HG02884 (cell line): ENCODE measurements at regions not wholly inside any gene's neighbourhood (a gene's known extent, or its start where the extent isn't known, plus 50 kb on each side); places are given as distances from the start of the nearest gene placed in this dataset.

ENCODE experiments used
- ATAC-seq: cut with Tn5 transposase; IDR thresholded peaks from one replicate; pipeline ENCODE4 v1.9.1; 2021; ENCODE audit warnings: mild to moderate bottlenecking, moderate library complexity; ENCODE audit not compliant: unreplicated experiment

DNA sequence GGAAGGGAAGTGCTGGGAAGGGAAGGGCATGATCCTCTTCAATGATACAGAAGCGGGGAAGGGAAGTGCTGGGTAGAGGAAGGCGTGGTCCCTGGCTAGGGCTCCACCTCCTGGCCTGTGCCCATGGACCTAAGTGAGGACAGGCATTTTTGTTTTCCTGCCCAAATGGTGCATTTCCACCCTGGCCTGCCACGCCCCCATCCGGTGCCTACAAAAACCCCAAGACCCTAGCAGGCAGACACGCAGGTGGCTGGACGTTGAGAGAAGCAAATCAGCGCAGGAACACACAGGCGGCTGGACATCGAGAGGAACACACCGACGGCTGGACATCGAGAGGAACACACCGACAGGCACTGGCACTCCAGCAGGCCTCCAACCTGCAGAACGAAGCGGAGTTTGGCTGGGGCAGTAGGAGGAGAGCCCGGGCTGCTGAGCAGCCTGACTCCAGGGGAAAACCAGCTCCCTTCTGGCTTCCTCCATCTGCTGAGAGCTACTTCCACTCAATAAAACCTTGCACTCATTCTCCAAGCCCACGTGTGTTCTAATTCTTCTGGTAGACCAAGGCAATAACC, 628.3 kb downstream of the BUD13 start:
- ATAC-seq: no peak

DNA sequence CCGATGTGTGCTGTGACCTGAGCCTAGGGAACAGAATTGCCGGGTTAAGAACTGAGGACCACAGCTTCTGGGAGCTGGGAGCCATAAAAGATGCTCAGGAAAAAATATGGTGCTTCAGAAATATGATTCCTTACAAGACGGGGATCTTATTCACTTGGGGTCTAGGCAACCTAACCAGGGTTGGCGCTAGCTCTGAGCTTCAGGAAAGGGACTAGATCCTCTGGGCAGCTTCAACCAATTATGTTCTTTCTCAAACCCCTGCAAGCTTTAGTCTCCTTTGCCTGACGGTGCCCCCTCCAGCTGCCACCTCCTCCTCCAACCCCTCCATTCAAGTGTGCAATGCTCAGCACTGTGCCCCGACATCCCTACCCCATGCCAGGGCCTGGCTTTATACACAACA, 634.1 kb upstream of the CADM1 start:
- no peak for ATAC-seq

DNA sequence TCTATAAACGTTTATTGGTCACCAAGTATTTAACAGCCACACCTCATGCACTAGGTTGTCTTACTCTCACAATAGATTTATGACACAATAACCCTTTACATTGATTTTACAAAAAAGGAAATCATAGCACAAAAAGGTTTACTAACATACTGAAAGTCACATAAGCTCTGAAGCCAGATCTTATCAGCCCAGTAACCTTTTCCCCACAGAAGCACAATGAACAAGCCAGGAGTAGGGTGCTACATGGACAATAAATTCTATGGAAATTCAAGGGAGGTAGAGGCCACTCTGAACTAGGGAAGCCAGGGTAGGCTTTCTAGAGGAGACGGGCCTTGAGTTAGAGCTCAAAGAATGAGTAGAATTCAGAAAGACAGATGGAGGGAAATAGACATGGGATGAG, 633.5 kb upstream of the CADM1 start:
- ATAC-seq: no peak

DNA sequence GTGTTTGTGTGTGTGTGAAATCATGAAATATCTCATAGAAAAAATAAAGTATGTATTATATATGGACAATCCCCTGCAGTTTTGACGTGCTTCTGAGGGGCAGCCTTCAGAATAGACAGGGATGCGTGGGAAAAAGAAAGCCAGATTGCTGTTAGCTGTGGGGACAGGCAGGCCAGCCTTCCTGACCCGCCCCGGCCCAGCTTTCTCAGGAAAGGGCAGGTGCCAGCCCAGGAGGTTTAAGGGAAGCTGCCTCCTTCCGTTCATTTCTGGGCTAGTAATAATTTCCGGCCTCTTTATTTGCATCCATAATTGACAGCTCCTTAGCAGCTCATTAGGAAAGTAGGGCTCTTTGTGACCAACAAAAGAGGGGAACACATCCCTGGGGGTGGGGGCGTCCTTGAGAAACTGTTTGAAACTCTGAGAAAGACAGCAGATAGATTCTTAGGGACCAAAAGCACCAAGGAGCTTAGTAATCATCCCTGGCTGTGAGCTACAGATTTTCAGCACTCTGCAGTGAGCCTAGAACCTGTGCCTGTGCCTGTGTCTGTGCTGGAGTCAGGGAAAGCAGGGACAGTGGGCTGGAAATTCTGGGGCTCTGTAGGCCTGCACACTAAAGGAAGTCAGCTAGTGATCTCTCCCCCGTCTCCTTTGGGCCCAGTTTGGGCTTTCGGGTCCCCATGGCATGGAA, 632.9 kb upstream of the CADM1 start:
- ATAC-seq: no peak

DNA sequence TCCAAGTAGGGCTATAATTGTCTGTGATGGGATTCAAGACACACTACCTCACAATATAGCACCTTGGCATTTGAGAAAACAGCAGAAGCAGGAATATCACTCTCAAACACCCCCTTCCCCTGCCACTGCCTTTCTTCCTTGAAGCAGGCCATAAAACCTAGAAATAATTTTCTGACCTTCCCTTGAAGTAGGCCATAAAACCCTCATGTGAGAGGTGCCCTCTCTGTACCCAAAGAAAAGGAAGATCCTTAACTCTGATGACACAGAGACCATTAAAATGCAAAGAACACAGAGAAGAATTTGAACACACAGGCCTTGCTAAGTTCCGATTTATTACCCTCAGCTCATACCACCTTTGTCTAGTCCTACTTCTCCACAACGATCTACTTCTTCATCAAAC, 631.7 kb upstream of the CADM1 start:
- no peak for ATAC-seq

DNA sequence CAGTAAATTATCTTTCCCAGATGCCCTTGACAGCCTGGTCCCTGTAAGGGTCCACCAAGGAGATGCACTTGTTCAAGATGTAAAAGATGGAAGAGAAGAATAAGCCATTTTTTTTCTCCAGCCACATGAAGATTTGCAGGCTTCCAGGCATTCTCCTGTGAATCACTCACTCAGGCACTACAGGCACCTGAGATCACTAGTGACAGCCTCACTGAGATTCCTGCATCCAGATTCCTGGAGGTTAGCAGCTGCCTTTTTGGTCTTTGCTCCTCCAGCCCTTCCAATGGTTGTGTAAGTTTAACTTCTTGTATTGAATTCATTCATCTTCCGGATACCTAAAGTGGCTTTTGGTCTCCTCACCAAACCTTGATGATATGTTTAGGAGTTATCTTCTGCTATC, 630.2 kb upstream of the CADM1 start:
- ATAC-seq: no peak

DNA sequence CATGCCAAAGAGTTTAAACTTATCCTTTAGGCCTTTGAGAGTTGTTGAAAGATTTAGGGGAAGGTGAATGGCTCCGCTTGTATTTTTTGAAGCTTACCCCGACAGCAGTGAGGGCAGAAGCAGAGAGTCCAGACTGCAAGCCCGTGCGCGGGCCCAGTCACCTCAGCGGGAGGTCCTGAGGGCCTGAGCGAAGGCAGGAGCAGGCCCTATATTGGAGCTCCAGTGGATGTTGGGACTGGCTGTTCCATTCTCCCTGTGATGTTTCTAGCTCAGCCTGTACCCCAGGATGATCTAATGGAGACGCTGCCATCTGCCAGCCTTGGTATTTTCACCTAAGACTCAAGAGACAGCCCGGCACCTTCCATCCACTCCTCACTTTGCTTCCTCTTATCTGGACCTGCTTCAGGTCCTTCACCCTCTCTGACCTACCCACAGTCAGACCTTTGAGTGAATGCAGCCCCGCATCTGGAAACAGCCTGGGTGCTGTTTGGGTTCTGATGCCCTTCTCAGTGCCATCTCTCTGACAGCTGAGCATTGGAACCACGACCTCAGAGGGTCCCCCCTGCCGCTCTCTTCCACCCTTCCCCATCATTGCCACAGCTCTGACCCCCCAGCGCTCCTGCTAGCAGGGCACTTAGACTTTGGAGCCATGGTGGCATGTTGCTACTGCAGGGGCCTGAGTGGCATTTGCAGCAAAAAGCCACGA, 628.2 kb upstream of the CADM1 start:
- no peak for ATAC-seq

DNA sequence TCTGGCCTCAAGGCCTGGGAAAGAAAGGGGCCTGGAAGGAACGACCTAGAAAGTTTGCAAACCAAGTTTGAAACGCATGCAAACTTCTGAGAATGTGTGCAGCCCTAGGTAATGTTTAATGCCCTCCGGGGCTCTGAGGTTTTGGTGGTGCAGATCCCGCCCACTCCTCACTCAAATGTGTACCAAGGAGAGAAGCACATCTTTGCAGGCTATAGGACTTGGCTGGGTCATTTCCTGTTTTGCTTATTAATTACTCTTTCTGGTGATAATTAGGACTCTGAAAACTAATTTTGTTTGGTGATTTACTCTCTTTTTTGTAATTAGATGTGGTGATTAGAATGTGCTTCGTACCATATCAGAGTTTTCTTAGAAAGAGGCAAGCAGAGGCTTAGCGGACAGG, 625.9 kb upstream of the CADM1 start:
- ATAC-seq: no peak

DNA sequence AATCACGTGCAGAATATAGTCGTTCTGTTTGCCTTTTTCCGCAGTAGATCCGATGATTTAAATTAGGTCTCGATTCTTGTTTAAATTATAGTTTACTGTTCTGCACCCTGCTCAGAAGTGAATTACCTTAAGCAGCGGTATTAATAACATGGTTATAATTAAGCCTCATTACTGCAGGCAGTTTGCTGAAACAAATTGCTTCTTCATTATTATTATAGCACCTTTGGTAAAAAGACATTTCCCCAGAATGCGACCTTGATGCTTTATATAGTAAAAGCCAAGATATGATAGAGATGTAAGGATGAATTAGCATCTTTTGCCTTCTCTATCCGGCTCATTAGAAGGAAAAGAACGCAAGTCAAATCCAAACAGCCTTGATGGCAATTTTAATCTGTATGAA, 625.2 kb upstream of the CADM1 start:
- ATAC-seq: no peak

DNA sequence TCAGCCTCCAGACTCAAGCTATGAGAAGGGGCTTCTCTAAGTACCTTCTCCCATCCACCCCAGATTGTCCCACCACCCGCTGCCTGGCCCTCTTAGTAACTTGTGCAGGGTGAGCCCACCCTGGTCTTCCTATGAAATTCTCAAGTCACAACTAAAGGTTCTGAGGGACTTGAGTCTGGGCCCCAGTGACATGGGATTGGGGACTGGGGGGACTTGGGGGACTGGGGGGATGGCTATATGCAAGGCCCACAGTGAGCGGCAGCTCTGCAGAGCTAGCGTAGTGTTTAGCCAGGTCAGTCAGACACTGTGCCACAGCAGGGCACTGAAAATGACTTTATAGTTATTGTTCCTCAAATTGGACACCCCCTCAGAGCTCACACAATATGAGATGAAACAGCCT, 622.3 kb upstream of the CADM1 start:
- ATAC-seq: no peak

DNA sequence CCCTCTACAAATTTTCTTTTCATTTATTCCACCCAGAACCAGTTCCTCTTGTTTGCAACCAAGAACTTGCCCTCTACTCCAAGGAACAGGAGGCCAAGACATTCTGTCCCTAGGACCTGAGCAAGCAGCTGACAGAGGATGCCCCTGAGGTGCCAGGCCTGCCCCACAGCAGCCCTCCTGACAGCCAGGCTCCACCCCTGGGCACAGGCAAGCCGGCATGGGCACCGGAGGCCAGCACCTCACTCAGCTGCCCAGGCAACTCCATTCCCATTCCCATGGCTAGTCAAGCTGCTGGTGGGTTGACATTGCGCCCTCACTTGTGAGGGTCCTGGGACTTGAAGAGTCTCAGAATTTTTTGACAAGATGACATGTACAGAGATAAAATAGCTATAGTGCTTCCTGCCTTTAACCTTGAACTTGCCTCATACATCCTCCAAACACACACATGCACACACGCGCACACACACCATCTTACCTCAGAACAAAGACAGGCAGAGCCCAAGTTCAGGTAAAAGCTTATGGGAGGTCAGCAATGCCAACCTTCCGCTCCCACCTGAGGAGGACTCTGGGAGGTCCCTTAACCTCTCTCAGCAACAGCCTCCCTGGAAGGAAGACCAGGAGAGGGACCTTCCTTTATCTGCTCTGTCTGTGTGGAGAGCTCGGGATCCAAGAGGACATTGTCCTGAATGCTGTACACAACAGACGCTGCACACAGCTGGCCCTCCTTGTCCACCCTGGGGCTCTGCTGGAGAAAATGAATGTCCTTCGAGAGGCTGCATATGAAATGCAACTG, 620.9 kb upstream of the CADM1 start:
- ATAC-seq: no peak

DNA sequence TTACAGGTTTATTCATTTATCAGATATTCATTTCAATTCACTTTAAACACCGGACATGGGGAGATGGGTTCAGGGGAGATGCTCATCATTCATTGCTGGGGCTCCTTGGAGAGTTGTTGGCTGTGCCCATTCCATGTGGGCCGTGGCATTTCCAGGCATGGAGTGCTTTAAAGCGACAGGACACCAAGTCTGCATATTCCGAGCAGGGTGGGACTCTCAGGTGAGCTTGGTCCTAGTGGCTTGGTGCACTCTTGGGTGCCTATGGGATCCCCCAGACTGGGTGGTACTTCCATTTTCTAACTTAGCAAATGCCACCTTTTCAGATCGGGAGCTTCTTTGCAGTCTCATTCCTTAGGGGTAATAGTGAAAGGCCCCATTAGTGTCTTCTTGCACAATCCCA, 619.5 kb upstream of the CADM1 start:
- no peak for ATAC-seq

DNA sequence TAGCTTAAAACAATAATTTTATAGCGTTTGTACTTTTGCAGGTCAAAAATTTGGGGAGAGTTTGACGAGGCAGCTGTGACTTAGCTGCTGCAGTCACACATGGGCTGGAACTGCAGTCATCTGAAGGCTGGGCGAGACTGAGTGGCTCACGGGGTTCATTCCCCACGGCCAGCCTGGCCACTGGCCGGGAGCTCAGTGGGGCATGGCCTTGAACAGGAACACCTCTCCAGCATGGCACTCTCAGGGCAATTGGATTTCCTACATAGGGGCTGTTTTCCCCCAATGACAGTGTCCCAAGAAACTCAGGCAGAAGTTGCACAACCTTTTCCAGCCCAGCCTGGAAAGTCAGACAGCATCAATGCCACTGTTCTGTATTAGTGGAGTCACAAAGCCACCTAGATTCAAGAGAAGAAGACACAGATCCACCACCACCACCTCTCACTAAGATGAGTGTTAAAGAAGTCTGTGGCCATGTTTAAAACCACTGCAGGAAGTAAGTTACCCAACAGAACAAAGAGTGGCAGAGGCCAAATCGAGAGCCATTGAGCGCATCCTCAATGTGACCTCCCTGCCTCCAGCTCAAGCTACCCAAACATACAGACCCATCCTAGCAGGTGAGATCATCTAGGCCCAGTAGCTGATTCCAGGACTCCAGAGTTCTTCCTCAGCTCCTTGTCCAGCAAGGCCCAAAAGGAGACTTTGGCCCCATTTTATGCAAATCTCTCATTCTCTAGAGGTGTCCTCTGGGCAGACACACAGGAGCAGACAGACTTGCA, 618.7 kb upstream of the CADM1 start:
- ATAC-seq: no peak

DNA sequence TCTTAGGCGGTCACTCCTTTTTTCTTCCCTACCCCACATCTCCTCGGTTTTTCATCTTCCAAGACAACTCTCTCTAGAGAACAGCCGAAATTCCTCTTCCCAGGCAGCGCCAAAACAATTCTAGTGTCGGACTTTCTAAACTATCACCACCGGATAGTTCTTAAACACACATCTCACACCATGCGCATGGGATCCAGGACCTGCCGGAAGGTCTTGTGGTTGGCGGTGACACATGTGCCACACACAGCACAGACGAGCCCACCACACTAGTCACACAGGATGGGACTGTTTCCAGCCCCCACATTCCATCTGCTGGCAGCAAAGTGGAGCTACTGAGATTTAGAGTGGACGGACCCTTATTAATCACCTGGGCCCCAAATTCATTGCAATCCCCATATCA, 614.9 kb upstream of the CADM1 start:
- ATAC-seq: no peak

DNA sequence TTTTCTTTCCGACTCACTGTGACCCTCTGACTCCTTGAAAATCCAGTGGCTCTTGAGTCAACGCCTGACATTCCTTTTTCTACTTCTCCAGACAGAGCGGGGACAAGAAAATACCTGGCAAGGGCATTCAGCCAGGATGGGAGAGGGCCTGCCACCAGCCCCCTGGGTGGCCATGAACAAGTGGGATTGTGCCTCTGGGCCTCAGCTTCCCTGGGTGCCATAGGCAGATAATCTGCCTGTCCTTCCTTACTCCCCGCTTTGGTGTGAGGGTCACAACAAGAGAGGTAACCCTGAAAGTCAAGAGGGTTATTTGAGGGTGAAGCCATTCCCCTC, 613.9 kb upstream of the CADM1 start:
- ATAC-seq: no peak

DNA sequence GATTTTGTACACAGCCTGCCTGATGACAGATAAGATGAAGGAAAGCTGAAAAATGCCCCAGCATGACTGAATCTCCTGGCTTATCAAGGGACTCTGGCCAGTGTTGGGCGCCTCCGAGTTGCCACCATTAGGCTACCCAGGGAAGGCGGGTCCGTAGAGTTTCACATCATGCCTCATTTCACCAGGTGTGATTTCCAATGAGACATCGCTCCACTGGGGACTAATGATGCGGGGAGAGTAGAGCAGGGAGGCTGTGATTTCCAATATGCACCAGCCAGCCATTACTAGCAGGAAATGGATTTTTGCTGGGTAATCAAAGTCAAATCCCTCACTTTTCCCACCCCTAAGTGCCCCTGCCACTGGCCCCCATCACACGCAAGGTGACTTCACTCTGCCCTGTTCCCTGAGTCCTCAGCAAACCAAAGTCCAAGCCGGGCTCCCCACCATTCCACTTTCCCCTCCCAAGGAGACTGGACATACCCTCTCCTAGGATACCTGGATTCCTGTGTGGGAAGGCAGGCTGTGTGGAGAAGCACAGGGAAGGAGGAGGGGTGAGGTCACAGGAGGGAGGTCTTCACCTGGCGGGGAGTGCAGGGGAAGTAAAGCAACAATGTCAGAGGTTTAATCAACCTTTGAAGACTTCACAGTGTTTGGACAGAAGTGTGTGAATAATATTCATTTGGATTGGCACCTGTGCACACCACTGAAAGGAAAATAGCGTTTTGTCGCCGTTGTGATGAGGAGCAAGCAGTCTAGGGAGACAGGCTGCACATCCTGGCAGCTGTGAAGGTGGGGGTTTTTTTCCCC, 613.3 kb upstream of the CADM1 start:
- ATAC-seq: no peak

DNA sequence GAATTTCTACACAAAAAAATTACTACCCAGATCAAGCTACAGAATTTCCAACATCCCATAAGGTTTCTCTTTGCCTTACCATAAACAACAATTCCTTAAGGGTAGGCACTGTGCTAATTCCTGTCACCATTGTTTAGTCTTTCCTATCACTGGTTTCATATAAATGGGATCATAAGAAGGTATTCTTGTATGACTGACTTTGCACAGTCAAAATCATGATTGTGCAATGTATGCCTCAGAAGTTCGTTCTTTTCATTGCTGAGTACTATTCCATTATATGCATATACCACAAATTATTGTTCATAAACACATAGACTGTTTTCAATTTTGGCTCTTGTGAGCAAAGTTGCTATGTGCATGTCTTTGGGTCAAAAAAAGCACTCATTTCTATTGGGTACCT, 611.6 kb upstream of the CADM1 start:
- no peak for ATAC-seq

DNA sequence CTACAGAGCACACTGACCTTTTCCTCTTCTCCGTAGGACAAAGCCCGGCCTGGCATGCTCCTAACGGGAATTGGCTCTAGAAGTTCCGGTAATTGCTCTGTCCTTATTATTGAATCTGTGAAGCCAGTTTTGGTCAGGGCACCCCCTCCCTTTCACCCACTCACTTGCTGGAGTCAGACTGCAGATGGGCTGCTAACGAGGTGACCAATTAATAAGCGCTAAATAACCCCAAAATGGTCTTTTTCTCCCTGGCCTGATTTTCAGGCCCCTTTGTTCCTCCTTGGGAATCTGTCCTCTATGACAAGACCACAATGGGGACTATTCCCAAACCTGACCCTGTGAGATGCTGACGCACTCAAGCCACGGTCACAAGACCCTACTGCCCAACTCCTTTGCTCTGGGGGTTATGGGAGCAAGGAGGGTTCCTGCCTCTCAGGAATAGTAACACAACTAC, 610.0 kb upstream of the CADM1 start:
- ATAC-seq: no peak

DNA sequence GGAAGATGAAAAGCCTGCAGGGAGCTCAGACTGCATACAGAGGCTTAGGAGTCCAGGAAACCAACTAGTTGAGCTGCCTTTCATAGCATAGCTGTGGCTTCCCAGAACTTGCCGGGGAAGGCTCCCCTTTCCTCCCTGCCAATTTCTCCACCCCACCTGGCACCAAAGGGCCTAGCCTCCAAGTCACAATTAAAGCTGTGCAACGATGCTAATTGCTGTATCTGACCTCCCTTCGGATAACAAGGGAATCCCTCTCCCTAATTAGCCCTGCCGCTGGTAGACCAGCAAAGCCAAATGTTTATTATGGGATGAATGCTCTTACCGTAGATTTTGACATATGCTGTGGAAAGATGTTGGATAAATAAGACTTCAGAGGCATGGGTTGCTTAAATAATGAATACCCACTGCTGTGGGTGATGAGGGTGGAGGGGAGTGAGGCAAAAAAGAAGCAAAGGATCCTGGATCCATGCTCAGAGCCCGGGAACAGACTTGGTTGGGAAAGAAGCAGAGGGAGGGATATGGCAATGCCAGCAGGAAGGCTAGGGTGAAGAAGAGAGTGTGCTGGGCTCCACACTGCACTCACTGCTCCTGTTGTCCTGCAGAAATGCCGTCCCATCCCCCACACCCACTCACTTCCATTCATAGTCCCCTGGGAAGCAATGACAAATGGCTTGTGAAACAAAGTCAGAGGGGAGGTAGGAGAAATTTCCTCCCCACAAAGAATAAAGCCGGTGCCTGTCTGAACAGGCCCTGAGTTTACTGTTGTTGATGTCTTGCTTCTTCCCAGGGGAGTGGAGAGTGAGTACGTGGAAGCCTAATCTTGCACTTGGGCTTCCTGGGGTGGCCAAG, 608.1 kb upstream of the CADM1 start:
- ATAC-seq: no peak
